GM12875 (cell line): ENCODE measurements at regions not wholly inside any gene's neighbourhood (a gene's known extent, or its start where the extent isn't known, plus 50 kb on each side); places are given as distances from the start of the nearest gene placed in this dataset.

Experiments used
- H3K4me3 ChIP-seq: one replicate; pipeline ENCODE4 v1.5.1; 2011; ENCODE audit warnings: low read depth, low read length, control low read depth
- CTCF ChIP-seq: IDR thresholded peaks from 2 replicates; pipeline ENCODE4 v1.5.1; 2011; ENCODE audit warnings: low read depth, mild to moderate bottlenecking, control low read depth, inconsistent platforms, low read length, moderate library complexity, borderline replicate concordance; ENCODE audit not compliant: insufficient read depth

DNA sequence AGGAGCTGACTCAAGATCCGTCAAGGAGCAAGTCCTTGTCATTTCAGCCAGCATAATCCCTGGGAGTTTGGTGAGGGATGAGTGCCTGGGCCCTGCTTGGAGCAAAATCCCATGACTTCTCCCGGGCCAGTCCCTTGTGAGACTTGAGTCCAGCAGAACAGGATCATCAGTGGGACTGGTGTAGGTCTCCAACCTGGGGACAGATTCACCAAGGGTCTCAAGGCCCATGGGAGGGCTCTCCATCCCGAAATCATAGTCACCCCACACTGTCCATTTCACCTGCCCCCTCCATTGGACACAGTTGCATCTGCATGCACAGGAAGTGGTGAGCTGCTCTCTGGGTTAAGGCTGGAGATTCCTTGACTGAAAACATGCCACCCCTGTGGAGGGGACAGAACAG is 178.2 kb downstream of the FOXD2 start:
- H3K4me3 ChIP-seq: no peak overlapping the region
- TF ChIP-seq CTCF: no peak

- H3K4me3 ChIP-seq: no peak overlapping the region
- TF ChIP-seq CTCF: no peak
Observed at GRCh38 chr1:47616906-47617305, 179.1 kb downstream of the FOXD2 start.

DNA sequence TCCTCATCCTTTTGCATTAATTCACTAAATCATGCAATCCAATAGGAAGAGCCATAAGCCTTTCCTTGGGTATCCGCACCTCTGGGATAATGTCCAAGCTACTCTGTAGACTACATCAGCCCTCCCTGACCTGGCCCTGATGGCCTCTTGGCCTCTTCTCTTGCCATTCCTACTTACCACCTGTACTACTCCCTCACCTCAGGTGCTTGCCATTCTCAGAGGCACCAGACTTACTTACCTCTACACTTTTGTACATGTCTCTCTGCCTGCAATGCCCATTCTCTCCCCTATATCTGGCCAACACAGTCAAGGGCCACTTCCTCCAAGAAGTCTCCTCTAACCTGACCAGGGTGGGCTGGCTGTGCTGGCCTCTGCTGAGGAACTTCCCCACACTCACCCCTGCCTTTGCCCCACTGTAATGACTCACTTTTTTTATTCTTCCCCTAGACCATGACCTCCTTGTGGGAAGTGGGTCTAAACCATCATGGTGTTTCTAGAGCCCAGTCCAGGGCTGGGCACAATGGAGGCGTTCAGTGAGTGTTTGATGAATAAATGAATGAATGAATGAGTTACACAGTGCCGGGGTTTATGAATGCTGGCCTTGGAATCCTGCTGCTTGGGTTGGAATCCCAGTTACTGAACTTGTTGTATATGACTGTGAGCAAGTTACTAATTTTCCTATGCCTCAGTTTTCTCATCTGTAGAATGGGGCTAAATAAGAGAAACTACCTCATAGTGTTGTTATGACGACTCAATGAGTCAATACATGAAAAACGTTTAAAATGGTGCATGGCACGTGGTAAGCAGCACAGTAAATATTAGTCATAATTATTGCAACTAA is 179.8 kb downstream of the FOXD2 start:
- no peak overlapping the region for H3K4me3 ChIP-seq
- no peak for TF ChIP-seq CTCF

DNA sequence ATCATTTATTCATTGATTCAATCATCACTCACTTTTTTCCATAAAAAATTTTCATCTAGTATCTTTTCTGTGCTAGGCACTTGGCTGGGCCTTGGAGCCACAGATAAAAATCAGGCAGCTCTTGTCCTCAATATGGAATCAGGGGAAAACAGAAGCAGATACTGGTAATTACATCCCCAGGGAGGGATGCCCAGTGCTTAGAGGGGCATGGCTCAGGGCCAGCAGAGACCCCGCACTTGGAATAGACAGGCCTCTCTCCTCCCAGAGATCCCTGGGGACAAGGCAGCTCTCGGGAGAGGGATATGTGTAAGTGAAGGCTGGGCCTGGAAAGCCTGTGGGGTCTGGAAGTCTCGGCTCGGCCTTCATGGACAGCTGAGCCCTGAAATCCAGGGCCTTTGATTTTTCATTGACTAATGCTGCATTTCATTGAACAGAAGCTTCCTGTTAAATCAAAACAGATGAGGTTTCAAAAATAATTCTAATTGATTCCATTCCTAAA is 180.4 kb downstream of the FOXD2 start:
- no peak overlapping the region for H3K4me3 ChIP-seq
- no peak for TF ChIP-seq CTCF

GRCh38 chr1:47618830-47619229 is 181.0 kb downstream of the FOXD2 start:
- H3K4me3 ChIP-seq: no peak overlapping the region
- TF ChIP-seq CTCF: no peak

GRCh38 chr1:47621483-47621882 is 183.6 kb downstream of the FOXD2 start:
- no peak overlapping the region for H3K4me3 ChIP-seq
- no peak for TF ChIP-seq CTCF

DNA sequence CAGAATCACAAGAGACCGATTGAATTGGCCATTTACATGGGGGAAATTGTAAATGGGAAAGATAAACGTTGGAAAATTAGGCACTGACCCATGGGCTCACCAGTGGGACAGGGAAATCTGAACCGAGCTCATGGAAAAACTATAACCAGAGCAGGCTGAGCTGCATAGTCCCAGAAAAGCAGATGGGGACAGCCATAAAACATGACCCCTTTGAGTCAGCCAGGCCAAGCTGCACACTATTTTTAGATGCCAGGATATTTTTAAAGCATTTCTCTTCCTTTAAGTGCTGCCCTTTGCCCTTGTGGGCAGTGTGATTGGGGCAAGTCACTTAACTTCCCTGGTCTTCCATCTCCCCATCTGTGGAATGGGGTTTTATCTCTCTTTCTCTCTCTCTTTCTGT is 184.1 kb downstream of the FOXD2 start:
- no peak overlapping the region for H3K4me3 ChIP-seq
- no peak for TF ChIP-seq CTCF
